ENCODE measurements at regions not wholly inside any gene's neighbourhood (a gene's known extent, or its start where the extent isn't known, plus 50 kb on each side); places are given as distances from the start of the nearest gene placed in this dataset.

- TF ChIP-seq EP300 (IDR thresholded peaks at IDR 0.05; ENCODE audit: low read depth): no peak
- TF ChIP-seq POLR2A (IDR thresholded peaks at IDR 0.05): no peak
- TF ChIP-seq CTCF (IDR thresholded peaks at IDR 0.05): no peak
These were observed 243.9 kb downstream of the GLRX3 start for GRCh38 chr10:130380056-130380455.
